DND-41 (cell line): ENCODE measurements at regions not wholly inside any gene's neighbourhood (a gene's known extent, or its start where the extent isn't known, plus 50 kb on each side); places are given as distances from the start of the nearest gene placed in this dataset.
A peak's percentile ranks its signal among the peaks of the same experiment; 100 is the strongest.
"Not testable (repeated sequence)": the region's sequence is repeated elsewhere in the genome, so short reads cannot be mapped to it uniquely, and the experiment has no call there.

Experiments
- ATAC-seq: fragments of 200-7000 bp; cut with Tn5 transposase; 3 replicates; pipeline ENCODE4 v1.9.1; 2021; ENCODE audit warnings: low read depth; ENCODE audit not compliant: insufficient read depth
- DNase-seq: peaks from one replicate; pipeline ENCODE4 v3.0.0-alpha.2; 2020
- H2AFZ ChIP-seq: 2 replicates; pipeline ENCODE4 v1.6.0; 2012; ENCODE audit warnings: low read depth, low read length
- H3K27ac ChIP-seq: 2 replicates; pipeline ENCODE4 v1.5.1; 2012; ENCODE audit warnings: low read length, inconsistent platforms
- H3K27me3 ChIP-seq: fragments of 200-600 bp; sonication (generic); 2 replicates; pipeline ENCODE4 v1.6.0; 2012; ENCODE audit warnings: low read length, mild to moderate bottlenecking, inconsistent platforms; ENCODE audit not compliant: insufficient read depth, poor library complexity
- H3K36me3 ChIP-seq: 2 replicates; pipeline ENCODE4 v1.5.1; 2012; ENCODE audit warnings: low read length, inconsistent platforms; ENCODE audit not compliant: insufficient read depth
- H3K4me1 ChIP-seq: 2 replicates; pipeline ENCODE4 v1.5.1; 2012; ENCODE audit warnings: mild to moderate bottlenecking, low read length; ENCODE audit not compliant: insufficient read depth
- H3K4me2 ChIP-seq: 2 replicates; pipeline ENCODE4 v1.6.0; 2012; ENCODE audit warnings: mild to moderate bottlenecking, moderate library complexity, low read length, inconsistent platforms; ENCODE audit not compliant: insufficient read depth
- H3K4me3 ChIP-seq, 2 experiments: fragments of 200-600 bp in 1 of 2; shearing (Covaris generic) in 1 of 2; 2 replicates each; pipeline ENCODE4 v1.5.1; 2012 to 2016; ENCODE audit warnings: inconsistent platforms in 2 of 2, low read length in 2 of 2, mild to moderate bottlenecking in 2 of 2, low read depth in 1 of 2, moderate library complexity in 1 of 2
- H3K79me2 ChIP-seq: 2 replicates; pipeline ENCODE4 v1.6.0; 2012; ENCODE audit warnings: low read length, inconsistent platforms; ENCODE audit not compliant: insufficient read depth
- H3K9ac ChIP-seq: 2 replicates; pipeline ENCODE4 v1.6.0; 2012; ENCODE audit warnings: low read depth, mild to moderate bottlenecking, inconsistent platforms, low read length, moderate library complexity
- H3K9me3 ChIP-seq: 2 replicates; pipeline ENCODE4 v1.5.1; 2012; ENCODE audit warnings: low read length, moderate library complexity, mild to moderate bottlenecking, inconsistent platforms; ENCODE audit not compliant: insufficient read depth, severe bottlenecking
- H4K20me1 ChIP-seq: 2 replicates; pipeline ENCODE4 v1.6.0; 2012; ENCODE audit warnings: low read length; ENCODE audit not compliant: insufficient read depth

DNA sequence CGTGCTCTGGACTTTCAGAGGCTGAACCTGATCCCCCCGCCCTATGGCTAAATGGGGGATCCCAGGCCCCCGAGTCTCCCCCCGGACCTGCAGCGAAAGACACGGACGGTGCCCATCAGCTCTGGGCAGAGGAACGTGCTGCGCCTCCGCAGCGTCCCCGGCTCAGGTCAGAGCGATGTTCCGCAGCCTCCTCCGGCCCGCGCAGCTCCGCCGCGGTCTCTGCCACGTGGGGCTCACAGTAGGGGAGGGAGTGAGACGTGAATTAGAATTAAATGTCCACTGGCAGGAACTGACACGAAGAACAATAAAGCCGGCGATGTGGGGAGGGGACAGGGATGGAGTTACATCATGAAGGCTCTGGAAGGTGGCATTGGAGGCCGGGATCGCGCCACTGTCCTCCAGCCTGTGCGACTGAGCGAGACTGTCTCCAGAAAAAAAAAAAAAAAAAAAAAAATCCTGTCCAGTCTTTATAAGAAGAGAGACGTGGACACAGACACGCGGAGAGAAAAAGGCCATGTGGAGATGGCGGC, 4053.0 kb upstream of the TPTE start:
- H3K9me3 ChIP-seq, H3K9ac ChIP-seq, H3K4me3 ChIP-seq, H3K4me1 ChIP-seq, ATAC-seq, H3K27me3 ChIP-seq, H3K4me2 ChIP-seq, DNase-seq, H3K27ac ChIP-seq, H3K79me2 ChIP-seq, H3K36me3 ChIP-seq, H2AFZ ChIP-seq, H4K20me1 ChIP-seq: not testable (repeated sequence)

DNA sequence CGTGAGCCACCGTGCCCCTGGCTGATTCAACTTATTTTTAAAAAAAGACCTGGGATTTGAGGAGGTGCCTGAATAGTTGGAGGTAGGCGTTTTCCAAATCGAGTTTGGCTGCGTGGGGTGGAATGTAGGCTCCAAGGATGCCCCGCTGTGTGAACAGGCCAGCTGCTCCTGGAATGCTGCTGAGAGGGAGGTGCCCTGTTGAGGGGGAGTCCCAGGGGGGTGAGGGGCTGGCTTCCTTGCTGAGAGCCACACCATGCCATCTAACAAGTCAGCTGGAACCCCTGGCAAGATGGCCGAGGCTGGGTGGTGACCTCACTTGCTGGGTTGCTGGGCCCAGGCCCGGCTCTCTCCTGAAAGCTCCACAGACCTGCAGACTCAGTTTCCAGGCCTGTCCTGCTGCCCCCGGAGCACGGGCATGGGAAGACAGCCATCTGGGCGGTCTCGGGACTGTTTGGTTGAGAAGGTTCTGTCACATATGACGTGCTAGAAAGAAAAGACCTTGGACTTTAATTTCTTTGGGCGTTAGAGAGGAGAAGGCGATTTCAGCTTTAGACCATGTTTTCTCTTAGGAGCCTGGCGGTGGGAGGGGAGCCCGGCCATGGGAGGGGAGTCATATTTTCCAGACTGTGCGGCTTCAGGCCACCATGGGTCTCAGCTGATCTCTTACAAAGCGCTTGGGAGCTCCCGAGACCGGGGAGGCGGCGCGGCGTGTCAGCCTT, 4047.0 kb upstream of the TPTE start:
- H3K27me3 ChIP-seq, H3K9me3 ChIP-seq, DNase-seq, H3K9ac ChIP-seq, H3K4me3 ChIP-seq, H4K20me1 ChIP-seq, ATAC-seq, H3K4me2 ChIP-seq, H3K4me1 ChIP-seq, H2AFZ ChIP-seq, H3K27ac ChIP-seq, H3K79me2 ChIP-seq, H3K36me3 ChIP-seq: not testable (repeated sequence)

DNA sequence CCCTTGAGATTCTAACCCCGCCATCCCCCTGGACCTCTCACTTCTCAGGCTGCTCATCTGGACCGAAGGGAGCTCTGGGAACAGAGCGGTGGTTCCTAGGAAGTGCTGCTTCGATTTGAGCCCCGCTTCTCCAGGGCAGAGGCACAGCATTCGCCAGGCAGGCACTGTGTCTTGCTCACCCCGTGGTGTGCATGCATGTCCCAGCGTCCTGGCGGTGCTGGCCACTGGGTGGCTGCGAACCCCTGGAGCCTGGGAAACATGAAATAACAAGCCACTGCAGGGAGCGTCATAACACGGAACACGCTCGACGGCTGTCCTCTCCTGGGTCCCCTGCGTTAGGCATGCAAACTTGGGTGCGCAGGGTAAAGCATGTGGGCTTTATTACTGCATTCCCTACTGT, 4040.3 kb upstream of the TPTE start:
- H3K4me2 ChIP-seq, H3K27ac ChIP-seq, DNase-seq, ATAC-seq, H3K9ac ChIP-seq, H3K36me3 ChIP-seq, H3K4me3 ChIP-seq, H3K4me1 ChIP-seq, H2AFZ ChIP-seq, H3K27me3 ChIP-seq, H3K79me2 ChIP-seq, H3K9me3 ChIP-seq, H4K20me1 ChIP-seq: not testable (repeated sequence)

DNA sequence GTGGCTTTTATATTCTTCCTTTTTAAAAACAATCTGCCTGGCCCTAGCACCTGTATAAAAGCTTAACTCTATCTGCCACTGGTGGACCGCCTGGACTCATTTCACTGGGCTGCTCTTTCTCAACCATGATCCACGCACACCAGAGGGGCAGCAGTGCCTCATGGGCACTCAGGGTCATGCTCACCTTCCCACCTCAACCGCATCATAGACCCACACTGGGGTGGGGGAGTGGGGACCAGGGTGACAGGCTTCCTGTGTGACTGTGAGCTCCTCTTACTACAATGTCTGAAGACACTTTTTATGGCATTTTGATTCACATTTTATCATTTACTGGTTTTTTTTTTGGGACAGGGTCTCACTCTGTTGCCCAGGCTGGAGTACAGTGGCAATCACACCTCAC, 4038.8 kb upstream of the TPTE start:
- ATAC-seq: peak; percentile 46; the same call in 2 of the 3 replicates

DNA sequence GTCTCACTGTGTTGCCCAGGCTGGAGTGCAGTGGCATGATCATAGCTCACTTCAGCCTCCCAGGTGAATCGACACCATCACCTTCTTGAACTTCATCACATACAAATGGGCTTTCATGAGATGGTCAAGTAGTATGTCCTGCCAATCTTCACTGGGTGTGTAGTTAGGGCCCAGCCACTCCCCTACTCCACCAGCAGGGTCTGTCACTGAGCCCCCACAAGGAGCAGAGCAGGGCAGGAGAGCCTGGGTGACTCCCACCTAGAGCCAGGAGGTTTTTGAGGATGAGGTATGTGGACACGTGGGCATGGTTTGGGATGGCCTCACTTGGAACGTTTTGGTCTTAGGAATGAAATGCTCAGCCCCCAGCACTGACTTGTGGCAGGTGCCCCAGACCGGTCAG, 4037.7 kb upstream of the TPTE start:
- H3K9ac ChIP-seq, H3K4me1 ChIP-seq, H3K79me2 ChIP-seq, H3K36me3 ChIP-seq, H3K4me3 ChIP-seq, H4K20me1 ChIP-seq, H3K4me2 ChIP-seq, H3K27me3 ChIP-seq, H3K27ac ChIP-seq, H2AFZ ChIP-seq, H3K9me3 ChIP-seq, DNase-seq: not testable (repeated sequence)
- ATAC-seq: peak; percentile 54

More for the DNA sequence above, 4038.8 kb upstream of the TPTE start:
- peak; percentile 6 for DNase-seq
- not testable (repeated sequence) for H3K4me1 ChIP-seq, H3K9me3 ChIP-seq, H4K20me1 ChIP-seq, H3K27ac ChIP-seq, H3K9ac ChIP-seq, H3K79me2 ChIP-seq, H3K36me3 ChIP-seq, H3K4me2 ChIP-seq, H3K27me3 ChIP-seq, H3K4me3 ChIP-seq, H2AFZ ChIP-seq

DNA sequence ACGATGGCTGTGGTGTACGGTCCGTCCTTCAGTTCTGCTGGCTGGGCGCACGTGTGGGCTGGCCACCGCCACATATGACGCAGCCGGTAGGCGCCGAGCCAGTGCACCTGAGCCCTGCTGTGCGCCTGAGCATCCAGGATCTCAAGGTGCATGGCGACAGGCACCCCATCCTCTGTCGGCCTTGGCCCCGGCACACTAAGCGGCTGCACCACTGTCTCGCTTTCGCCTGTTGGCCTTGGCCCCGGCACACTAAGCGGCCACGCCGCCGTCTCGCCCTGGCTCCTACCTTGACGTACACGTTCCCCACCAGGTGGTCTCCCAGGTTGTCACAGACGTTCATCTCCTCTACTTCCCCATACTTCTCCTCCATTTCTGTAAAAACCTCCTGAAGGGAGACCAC, 4034.6 kb upstream of the TPTE start:
- not testable (repeated sequence) for H3K36me3 ChIP-seq, H3K4me1 ChIP-seq, H2AFZ ChIP-seq, ATAC-seq, H3K79me2 ChIP-seq, H3K4me2 ChIP-seq, H3K9ac ChIP-seq, H3K27me3 ChIP-seq, DNase-seq, H3K27ac ChIP-seq, H3K9me3 ChIP-seq, H4K20me1 ChIP-seq, H3K4me3 ChIP-seq

DNA sequence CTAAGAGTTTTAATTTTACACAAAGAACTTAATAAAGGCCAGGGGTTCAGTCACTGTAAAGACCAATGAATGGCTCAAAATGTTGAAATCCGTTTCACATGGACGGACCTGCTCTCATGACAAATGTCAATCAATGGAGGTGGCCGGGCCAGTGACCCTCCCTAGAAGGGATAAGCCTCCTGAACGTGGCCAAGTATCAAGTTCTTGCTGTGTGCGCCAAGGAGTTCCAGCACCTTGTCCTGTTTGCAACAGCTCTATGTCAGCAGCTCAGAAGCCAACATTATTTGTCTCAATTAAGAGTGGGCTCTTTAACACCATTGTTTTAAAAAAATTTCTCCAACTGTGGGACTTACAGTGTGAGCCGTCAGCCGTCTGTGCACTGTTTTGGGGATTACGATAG, 4028.7 kb upstream of the TPTE start:
- H3K36me3 ChIP-seq, H3K4me3 ChIP-seq, DNase-seq, H3K79me2 ChIP-seq, H3K27me3 ChIP-seq, H4K20me1 ChIP-seq, H3K27ac ChIP-seq, H3K9me3 ChIP-seq, H3K4me2 ChIP-seq, ATAC-seq, H3K9ac ChIP-seq, H2AFZ ChIP-seq, H3K4me1 ChIP-seq: not testable (repeated sequence)

DNA sequence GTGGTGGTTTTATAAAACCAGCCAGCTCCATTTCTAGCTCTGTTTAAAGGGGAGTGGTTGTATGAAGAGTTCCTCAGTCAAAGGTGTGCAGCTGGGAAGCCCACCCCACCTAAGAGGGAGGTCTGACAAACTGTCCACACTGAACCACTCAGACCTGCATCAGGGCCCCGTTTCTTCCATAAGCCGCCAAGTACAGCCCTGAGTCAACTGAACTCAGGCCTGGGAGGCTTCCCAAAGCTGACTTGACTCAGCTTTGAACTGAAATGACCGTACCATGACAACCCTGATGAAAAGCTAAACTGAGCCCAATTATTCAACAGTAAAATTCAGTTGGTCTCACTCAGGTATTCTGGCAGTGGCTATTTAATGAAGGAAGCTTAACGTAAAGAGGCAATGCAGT, 4027.4 kb upstream of the TPTE start:
- not testable (repeated sequence) for H3K27ac ChIP-seq, H3K9ac ChIP-seq, H3K4me3 ChIP-seq, ATAC-seq, H3K9me3 ChIP-seq, H4K20me1 ChIP-seq, H3K27me3 ChIP-seq, DNase-seq, H3K4me2 ChIP-seq, H3K79me2 ChIP-seq, H2AFZ ChIP-seq, H3K36me3 ChIP-seq, H3K4me1 ChIP-seq
